Osteocyte (in vitro differentiated cells): ENCODE measurements at regions not wholly inside any gene's neighbourhood (a gene's known extent, or its start where the extent isn't known, plus 50 kb on each side); places are given as distances from the start of the nearest gene placed in this dataset.

ENCODE experiments used
- DNase-seq: peaks from one replicate; pipeline ENCODE4 v3.0.0; 2021; ENCODE audit warnings: mixed read lengths; ENCODE audit not compliant: unreplicated experiment; ENCODE audit errors: extremely low spot score
- H3K27ac Mint-ChIP-seq: one replicate; pipeline ENCODE4 v1.8.0; 2021; ENCODE audit warnings: mild to moderate bottlenecking, mixed read lengths; ENCODE audit not compliant: unreplicated experiment
- H3K27me3 Mint-ChIP-seq: one replicate; pipeline ENCODE4 v1.8.0; 2021; ENCODE audit warnings: mixed read lengths; ENCODE audit not compliant: unreplicated experiment
- H3K36me3 Mint-ChIP-seq: one replicate; pipeline ENCODE4 v1.8.0; 2021; ENCODE audit warnings: mixed read lengths; ENCODE audit not compliant: unreplicated experiment
- H3K4me1 Mint-ChIP-seq: one replicate; pipeline ENCODE4 v1.8.0; 2021; ENCODE audit warnings: mixed read lengths; ENCODE audit not compliant: unreplicated experiment
- H3K4me3 Mint-ChIP-seq: one replicate; pipeline ENCODE4 v1.8.0; 2021; ENCODE audit warnings: mild to moderate bottlenecking, moderate library complexity, mixed read lengths; ENCODE audit not compliant: unreplicated experiment
- H3K9me3 Mint-ChIP-seq: one replicate; pipeline ENCODE4 v1.8.0; 2021; ENCODE audit warnings: mixed read lengths; ENCODE audit not compliant: unreplicated experiment
- TF ChIP-seq, protein P1 (sequence below): fragments of 200-600 bp; sonication (generic); IDR thresholded peaks from 2 replicates; pipeline ENCODE4 v1.5.0; 2021; ENCODE audit warnings: antibody characterized with exemption, mild to moderate bottlenecking, moderate library complexity

DNA sequence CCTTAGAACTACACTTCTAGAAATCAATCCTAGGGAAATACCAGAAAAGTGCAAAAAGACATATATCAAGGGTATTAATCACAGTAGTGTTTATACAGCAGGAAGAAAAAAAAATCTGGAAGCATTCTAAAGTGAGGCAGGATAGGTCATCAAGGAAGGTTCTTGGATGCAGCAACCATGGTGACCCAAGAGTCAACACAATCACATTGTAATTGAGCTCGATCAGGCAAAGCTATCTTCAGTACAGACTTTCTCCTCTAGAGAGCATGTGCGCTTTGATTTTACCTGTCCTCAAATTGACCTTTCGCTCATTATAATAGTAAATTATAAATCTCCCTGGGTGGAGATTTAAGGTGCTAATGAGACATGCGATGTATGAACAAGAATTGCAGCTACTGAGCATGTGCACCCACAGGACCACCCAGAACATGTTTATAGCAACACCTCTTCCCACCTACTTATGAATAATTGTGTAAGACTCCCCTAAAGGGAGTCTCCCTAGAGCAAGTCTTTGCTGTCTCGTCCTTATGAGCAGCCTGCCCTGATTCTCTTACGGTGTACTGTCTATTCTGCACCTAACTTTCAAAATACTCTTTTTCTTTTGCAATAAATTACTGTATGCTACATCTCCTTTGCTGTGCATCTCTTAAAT, 297.7 kb downstream of the ATPSCKMT start:
- Mint-ChIP-seq H3K27me3 (peaks cover 21% of the 10 kb centered on the region), H3K36me3 (no peaks in the 10 kb centered on the region), H3K4me1 (peaks cover 1% of the 10 kb centered on the region), H3K4me3 (no peak overlapping the region), H3K9me3 (no peaks in the 10 kb centered on the region), H3K27ac (no peak overlapping the region)
- DNase-seq: no peak
- TF ChIP-seq, protein P1, sequence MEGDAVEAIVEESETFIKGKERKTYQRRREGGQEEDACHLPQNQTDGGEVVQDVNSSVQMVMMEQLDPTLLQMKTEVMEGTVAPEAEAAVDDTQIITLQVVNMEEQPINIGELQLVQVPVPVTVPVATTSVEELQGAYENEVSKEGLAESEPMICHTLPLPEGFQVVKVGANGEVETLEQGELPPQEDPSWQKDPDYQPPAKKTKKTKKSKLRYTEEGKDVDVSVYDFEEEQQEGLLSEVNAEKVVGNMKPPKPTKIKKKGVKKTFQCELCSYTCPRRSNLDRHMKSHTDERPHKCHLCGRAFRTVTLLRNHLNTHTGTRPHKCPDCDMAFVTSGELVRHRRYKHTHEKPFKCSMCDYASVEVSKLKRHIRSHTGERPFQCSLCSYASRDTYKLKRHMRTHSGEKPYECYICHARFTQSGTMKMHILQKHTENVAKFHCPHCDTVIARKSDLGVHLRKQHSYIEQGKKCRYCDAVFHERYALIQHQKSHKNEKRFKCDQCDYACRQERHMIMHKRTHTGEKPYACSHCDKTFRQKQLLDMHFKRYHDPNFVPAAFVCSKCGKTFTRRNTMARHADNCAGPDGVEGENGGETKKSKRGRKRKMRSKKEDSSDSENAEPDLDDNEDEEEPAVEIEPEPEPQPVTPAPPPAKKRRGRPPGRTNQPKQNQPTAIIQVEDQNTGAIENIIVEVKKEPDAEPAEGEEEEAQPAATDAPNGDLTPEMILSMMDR: no peak

DNA sequence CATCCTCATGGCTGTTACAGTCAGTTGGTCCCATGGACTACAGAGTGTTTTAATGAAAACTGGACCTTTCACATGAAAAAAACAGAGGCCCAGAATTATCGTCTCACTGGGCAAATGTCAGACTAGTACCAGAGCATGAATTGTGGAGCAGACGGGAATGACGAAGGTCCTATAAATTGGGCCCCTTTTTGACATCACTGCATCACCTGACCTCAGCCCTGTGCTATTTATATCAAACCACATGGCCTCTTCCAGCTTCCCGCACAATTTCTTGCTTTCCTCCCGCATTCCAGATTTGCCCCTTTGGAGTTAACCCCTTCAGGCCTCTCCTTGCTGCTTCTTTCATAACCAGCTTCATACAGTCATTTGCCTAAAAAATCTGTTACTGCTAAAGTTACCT, 301.7 kb downstream of the ATPSCKMT start:
- no peak for DNase-seq
- no peaks in the 10 kb centered on the region for H3K9me3 Mint-ChIP-seq
- TF ChIP-seq, protein P1: no peak
- no peak overlapping the region for H3K4me3 Mint-ChIP-seq
- peaks cover 1% of the 10 kb centered on the region for H3K4me1 Mint-ChIP-seq
- no peaks in the 10 kb centered on the region for H3K36me3 Mint-ChIP-seq
- H3K27ac Mint-ChIP-seq: no peak overlapping the region
- H3K27me3 Mint-ChIP-seq: peaks cover 5% of the 10 kb centered on the region

DNA sequence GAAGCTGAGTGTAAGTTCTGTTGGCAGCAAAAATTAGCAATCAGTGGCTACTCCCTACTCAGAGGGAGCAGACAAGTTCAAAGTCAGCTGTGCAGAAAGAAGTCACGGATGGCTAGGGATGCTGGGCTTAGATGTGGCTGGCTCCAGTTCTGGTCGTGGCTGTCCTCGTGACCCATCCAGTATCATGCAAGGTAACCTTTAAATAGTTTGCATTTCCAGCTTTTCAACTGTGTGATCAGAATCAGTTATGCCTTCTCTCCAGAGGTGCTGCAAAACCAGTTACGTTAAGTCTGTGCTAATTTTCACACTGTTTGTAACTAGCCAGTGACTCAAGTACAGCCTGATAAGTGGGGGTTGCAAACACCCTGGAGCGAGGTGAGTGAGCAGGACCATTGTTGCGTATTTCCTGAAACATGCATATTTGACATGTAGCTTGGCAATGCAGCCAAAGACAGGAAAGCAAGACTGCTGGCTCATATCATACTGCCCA, 302.4 kb downstream of the ATPSCKMT start:
- Mint-ChIP-seq H3K4me1 (peaks cover 1% of the 10 kb centered on the region), H3K27me3 (peaks cover 5% of the 10 kb centered on the region), H3K36me3 (no peaks in the 10 kb centered on the region), H3K4me3 (no peak overlapping the region), H3K9me3 (no peaks in the 10 kb centered on the region), H3K27ac (no peak overlapping the region)
- TF ChIP-seq, protein P1: no peak
- no peak for DNase-seq

DNA sequence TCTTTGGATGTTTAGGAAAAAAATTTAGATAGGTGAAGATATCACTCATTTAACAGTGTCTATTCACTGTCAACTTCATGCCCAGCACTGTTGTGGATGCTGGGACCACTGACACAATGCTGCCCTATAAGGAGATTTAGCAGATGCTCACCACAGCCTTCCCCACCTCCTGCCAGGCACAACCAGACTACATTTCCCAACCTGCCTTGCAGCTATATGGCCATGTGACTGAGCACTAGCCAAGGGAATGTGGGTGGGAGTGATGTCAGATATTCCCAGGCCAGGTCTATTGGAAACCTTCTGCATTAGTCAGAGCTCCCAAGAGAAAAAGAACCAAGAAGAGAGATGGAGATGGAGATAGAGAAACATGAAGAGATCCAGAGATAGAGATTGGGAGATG, 302.6 kb upstream of the TAS2R1 start:
- no peak for DNase-seq
- Mint-ChIP-seq H3K4me1 (peaks cover 6% of the 10 kb centered on the region), H3K36me3 (no peaks in the 10 kb centered on the region), H3K9me3 (peaks cover 17% of the 10 kb centered on the region), H3K27me3 (peaks cover 2% of the 10 kb centered on the region), H3K4me3 (no peak overlapping the region), H3K27ac (no peak overlapping the region)
- TF ChIP-seq, protein P1: no peak

DNA sequence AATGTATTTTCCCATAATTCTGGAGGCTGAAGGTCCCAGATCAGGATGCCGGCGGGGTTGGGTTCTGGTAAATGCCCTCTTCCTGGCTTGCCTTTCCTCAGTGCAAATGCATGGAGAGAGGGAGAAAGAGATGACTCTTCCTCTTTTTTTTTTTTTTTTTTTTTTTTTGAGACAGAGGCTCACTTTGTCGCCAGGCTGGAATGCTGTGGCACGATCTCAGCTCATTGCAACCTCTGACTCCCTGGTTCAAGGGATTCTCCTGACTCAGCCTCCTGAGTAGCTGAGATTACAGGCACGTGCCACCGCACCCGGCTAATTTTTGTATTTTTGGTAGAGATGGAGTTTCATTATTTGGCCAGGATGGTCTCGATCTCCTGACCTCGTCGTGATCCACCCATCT, 300.0 kb upstream of the TAS2R1 start:
- TF ChIP-seq, protein P1: no peak
- Mint-ChIP-seq H3K36me3 (no peaks in the 10 kb centered on the region), H3K4me1 (peaks cover 13% of the 10 kb centered on the region), H3K27ac (no peak overlapping the region), H3K9me3 (peaks cover 9% of the 10 kb centered on the region), H3K27me3 (no peaks in the 10 kb centered on the region), H3K4me3 (no peak overlapping the region)
- no peak for DNase-seq
